Bronchial epithelial cell (primary cell): ENCODE measurements at regions not wholly inside any gene's neighbourhood (a gene's known extent, or its start where the extent isn't known, plus 50 kb on each side); places are given as distances from the start of the nearest gene placed in this dataset.

ENCODE experiments used
- DNase-seq: peaks from one replicate; pipeline ENCODE4 v3.0.0-alpha.2; 2010; ENCODE audit warnings: low read depth
- FAIRE-seq: peaks from 2 replicates; lab custom pipeline; 2011; peaks lifted over from hg19 to GRCh38; lab: Jason Lieb, UNC
- H3K27me3 ChIP-seq: 2 replicates; pipeline ENCODE4 v1.5.1; 2011; ENCODE audit warnings: low read length; ENCODE audit not compliant: control insufficient read depth, insufficient read depth
- H3K36me3 ChIP-seq: 2 replicates; pipeline ENCODE4 v1.5.1; 2011; ENCODE audit warnings: low read length; ENCODE audit not compliant: control insufficient read depth, insufficient read depth
- H3K4me3 ChIP-seq: 2 replicates; pipeline ENCODE4 v1.5.1; 2011; ENCODE audit warnings: mild to moderate bottlenecking, low read depth, low read length, control low read depth
- CTCF ChIP-seq: IDR thresholded peaks from 2 replicates; pipeline ENCODE4 v1.5.1; 2011; ENCODE audit warnings: mild to moderate bottlenecking, moderate library complexity, low read length, control low read depth, inconsistent platforms; ENCODE audit not compliant: insufficient read depth, severe bottlenecking

- DNase-seq (no peak), FAIRE-seq (no peak)
- TF ChIP-seq CTCF = no peak
- Histone ChIP-seq H3K27me3 (peaks cover 3% of the 10 kb centered on the region), H3K36me3 (no peaks in the 10 kb centered on the region), H3K4me3 (no peak overlapping the region)
Measured at GRCh38 chr14:34004881-34005280, 54.0 kb upstream of the EGLN3 start.

- TF ChIP-seq CTCF = no peak
- FAIRE-seq (no peak), DNase-seq (no peak)
- no peak overlapping the region for H3K4me3 ChIP-seq
- H3K36me3 ChIP-seq = no peaks in the 10 kb centered on the region
- peaks cover 3% of the 10 kb centered on the region for H3K27me3 ChIP-seq
Measured at GRCh38 chr14:34003691-34004090, 52.8 kb upstream of the EGLN3 start.

- FAIRE-seq (no peak), DNase-seq (no peak)
- H3K4me3 ChIP-seq = no peak overlapping the region
- peaks cover 3% of the 10 kb centered on the region for H3K27me3 ChIP-seq
- no peak for TF ChIP-seq CTCF
- no peaks in the 10 kb centered on the region for H3K36me3 ChIP-seq
Measured at GRCh38 chr14:34003082-34003668, 52.3 kb upstream of the EGLN3 start.
